Loucy (cell line): ENCODE measurements at regions not wholly inside any gene's neighbourhood (a gene's known extent, or its start where the extent isn't known, plus 50 kb on each side); places are given as distances from the start of the nearest gene placed in this dataset.

Experiments
- H2AFZ ChIP-seq: fragments of 200-600 bp; sonication (generic); 2 replicates; pipeline ENCODE4 v1.6.0; 2016; ENCODE audit warnings: antibody characterized with exemption, mild to moderate bottlenecking, low read length, moderate library complexity
- H3F3A ChIP-seq: fragments of 200-600 bp; 2 replicates; pipeline ENCODE4 v1.6.0; 2016; ENCODE audit warnings: antibody characterized with exemption, low read depth, mild to moderate bottlenecking
- H3K27me3 ChIP-seq: fragments of 200-600 bp; sonication (generic); 2 replicates; pipeline ENCODE4 v1.6.1; 2014; ENCODE audit warnings: low read length, mild to moderate bottlenecking; ENCODE audit not compliant: insufficient read depth, poor library complexity, severe bottlenecking
- H3K36me3 ChIP-seq: fragments of 200-600 bp; sonication (generic); 2 replicates; pipeline ENCODE4 v1.6.1; 2016; ENCODE audit warnings: low read length; ENCODE audit not compliant: insufficient read depth
- H3K4me1 ChIP-seq: fragments of 200-600 bp; sonication (generic); 2 replicates; pipeline ENCODE4 v1.5.1; 2014; ENCODE audit warnings: low read length, mild to moderate bottlenecking; ENCODE audit not compliant: insufficient read depth, poor library complexity, severe bottlenecking
- H3K4me2 ChIP-seq: fragments of 200-600 bp; sonication (generic); 2 replicates; pipeline ENCODE4 v1.6.0; 2014; ENCODE audit warnings: antibody characterized with exemption, low read length, low read depth, mild to moderate bottlenecking; ENCODE audit not compliant: poor library complexity, severe bottlenecking
- H3K4me3 ChIP-seq: fragments of 200-600 bp; sonication (generic); 2 replicates; pipeline ENCODE4 v1.5.1; 2014; ENCODE audit warnings: low read length, mild to moderate bottlenecking, mixed read lengths; ENCODE audit not compliant: poor library complexity, severe bottlenecking
- H3K79me2 ChIP-seq: fragments of 200-600 bp; sonication (generic); 2 replicates; pipeline ENCODE4 v1.6.1; 2014; ENCODE audit warnings: low read length; ENCODE audit not compliant: insufficient read depth
- H3K9ac ChIP-seq: fragments of 200-600 bp; sonication (generic); 2 replicates; pipeline ENCODE4 v1.6.0; 2014; ENCODE audit warnings: mild to moderate bottlenecking, low read depth, low read length, moderate library complexity; ENCODE audit not compliant: poor library complexity, severe bottlenecking
- H3K9me2 ChIP-seq: fragments of 200-600 bp; sonication (generic); replicated peaks from 2 replicates; pipeline ENCODE4 v1.6.1; 2016; ENCODE audit warnings: low read depth, low read length, mixed read lengths
- H3K9me3 ChIP-seq: fragments of 200-600 bp; sonication (generic); 2 replicates; pipeline ENCODE4 v1.6.1; 2014; ENCODE audit warnings: mild to moderate bottlenecking, antibody characterized with exemption, low read length, low read depth; ENCODE audit not compliant: insufficient read depth
- H4K20me1 ChIP-seq: fragments of 200-600 bp; sonication (generic); 2 replicates; pipeline ENCODE4 v1.6.0; 2014; ENCODE audit warnings: antibody characterized with exemption, low read length, mild to moderate bottlenecking; ENCODE audit not compliant: insufficient read depth, poor library complexity, severe bottlenecking
- EZH2phosphoT487 ChIP-seq: fragments of 200-600 bp; IDR thresholded peaks from 2 replicates; pipeline ENCODE4 v1.6.1; 2018; ENCODE audit warnings: antibody characterized with exemption, mild to moderate bottlenecking, moderate library complexity, borderline replicate concordance
- TF ChIP-seq, protein P1 (sequence below): fragments of 200-600 bp; sonication (generic); conservative IDR thresholded peaks from 2 replicates; pipeline ENCODE4 v1.5.1; 2014; ENCODE audit warnings: mild to moderate bottlenecking, antibody characterized with exemption, low read length

DNA sequence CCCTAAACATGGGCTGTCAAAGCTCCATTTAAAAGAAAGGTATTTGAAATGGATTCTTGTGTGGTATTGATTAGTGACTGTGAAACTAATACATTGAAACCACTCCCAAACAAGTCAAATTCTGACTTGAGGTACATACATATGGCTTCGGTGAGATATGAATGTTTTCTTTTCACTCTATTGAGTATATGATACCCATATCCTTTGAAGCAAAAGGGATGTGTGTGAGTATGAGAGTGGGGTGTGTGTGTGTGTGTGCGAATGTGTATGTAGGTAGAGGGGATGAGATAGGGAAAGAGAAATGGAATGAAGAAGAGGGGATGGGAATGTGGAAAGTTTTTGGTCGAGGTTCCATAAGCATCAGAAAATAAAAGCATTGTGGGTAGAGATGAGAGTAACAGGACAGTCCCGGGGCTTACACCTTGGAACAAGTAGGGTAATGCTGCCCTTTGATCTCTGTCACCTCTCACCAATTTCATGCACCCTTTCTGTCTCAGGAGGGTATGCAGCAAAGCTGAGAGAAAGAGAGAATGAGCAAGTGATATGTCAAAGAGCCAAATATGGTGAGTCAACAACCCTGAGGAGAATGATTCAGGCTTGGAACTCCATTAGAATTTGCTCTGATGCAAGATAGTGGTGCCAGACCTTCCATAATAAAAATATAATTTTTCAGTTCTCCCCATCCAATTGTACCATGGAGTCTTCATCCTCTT is 64.0 kb upstream of the ZEB2 start:
- no peak for TF ChIP-seq EZH2phosphoT487
- TF ChIP-seq, protein P1, sequence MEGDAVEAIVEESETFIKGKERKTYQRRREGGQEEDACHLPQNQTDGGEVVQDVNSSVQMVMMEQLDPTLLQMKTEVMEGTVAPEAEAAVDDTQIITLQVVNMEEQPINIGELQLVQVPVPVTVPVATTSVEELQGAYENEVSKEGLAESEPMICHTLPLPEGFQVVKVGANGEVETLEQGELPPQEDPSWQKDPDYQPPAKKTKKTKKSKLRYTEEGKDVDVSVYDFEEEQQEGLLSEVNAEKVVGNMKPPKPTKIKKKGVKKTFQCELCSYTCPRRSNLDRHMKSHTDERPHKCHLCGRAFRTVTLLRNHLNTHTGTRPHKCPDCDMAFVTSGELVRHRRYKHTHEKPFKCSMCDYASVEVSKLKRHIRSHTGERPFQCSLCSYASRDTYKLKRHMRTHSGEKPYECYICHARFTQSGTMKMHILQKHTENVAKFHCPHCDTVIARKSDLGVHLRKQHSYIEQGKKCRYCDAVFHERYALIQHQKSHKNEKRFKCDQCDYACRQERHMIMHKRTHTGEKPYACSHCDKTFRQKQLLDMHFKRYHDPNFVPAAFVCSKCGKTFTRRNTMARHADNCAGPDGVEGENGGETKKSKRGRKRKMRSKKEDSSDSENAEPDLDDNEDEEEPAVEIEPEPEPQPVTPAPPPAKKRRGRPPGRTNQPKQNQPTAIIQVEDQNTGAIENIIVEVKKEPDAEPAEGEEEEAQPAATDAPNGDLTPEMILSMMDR: no peak
- Histone ChIP-seq H2AFZ (peak overlapping the region; percentile 22), H3K9me3 (no peaks in the 10 kb centered on the region), H3K4me1 (peaks cover 46% of the 10 kb centered on the region), H3K9me2 (no peaks in the 10 kb centered on the region), H3K27me3 (no peaks in the 10 kb centered on the region), H3K4me2 (peak overlapping the region; percentile 2), H3K36me3 (no peaks in the 10 kb centered on the region), H3K9ac (peak overlapping the region; percentile 68), H3K79me2 (no peaks in the 10 kb centered on the region), H3K4me3 (no peak overlapping the region), H4K20me1 (no peaks in the 10 kb centered on the region), H3F3A (no peaks in the 10 kb centered on the region)

DNA sequence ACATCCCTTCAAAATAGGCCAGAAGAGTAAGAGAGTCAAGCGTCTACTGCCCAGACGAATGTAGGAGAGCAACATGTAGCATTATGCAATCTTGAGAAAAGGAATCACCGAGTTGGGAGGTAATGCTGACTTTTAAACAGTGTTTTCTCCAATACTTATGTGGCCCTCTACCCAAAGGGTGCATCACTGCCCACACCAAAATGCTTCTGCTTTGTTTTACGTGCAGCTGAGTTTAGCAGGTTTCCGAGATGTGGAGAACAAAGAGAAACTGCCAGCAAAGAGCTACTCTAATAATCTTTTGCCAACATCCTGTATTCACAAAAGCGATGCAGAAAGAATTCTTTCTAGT is 63.4 kb upstream of the ZEB2 start:
- Histone ChIP-seq H3K79me2 (no peaks in the 10 kb centered on the region), H3K4me3 (no peak overlapping the region), H3K4me2 (peak overlapping the region; percentile 2), H3K4me1 (peaks cover 46% of the 10 kb centered on the region), H3K27me3 (no peaks in the 10 kb centered on the region), H3K9ac (peak overlapping the region; percentile 68), H3K36me3 (no peaks in the 10 kb centered on the region), H3K9me2 (no peaks in the 10 kb centered on the region), H3K9me3 (no peaks in the 10 kb centered on the region), H2AFZ (peak overlapping the region; percentile 22), H4K20me1 (no peaks in the 10 kb centered on the region), H3F3A (no peaks in the 10 kb centered on the region)
- TF ChIP-seq, protein P1: no peak
- no peak for TF ChIP-seq EZH2phosphoT487

DNA sequence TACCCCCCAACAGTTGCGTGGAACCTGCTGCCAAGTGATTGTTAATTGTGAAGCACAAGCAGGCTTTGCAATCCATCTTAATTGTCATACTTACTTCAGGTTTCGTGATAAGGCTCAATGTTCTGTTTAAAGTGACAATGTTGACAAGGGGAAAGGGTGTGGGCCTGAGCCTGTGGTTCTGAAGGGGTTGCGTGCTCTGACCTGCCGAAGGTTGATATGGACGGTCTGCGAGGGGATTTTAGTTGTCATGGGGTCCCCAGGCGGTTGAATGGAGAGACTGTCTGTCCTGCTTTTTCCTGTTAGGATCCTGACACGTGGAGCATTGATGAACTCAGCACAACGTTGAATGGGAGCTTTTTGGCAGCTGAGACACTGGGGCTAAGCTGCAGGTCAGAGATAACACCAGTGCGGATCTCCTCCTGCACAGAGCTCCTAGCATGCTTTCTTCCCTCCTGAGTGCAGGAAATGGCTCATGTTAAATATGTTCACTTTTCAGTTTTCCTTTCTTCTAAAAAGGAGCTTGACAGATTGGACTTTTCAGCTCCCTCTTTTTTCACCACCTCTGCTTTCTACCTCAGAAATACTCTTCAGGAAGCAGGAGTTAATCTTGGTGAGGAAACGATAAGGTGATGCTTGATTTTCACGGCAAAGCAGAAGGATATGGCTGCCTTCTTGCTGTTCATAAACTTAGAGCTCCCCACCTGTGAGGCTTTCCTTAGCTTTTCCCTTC is 62.9 kb upstream of the ZEB2 start:
- TF ChIP-seq, protein P1: no peak
- TF ChIP-seq EZH2phosphoT487: no peak
- H3K4me2 ChIP-seq: peak overlapping the region; percentile 80
- no peaks in the 10 kb centered on the region for H3F3A ChIP-seq
- no peaks in the 10 kb centered on the region for H3K79me2 ChIP-seq
- peak overlapping the region; percentile 68 for H3K9ac ChIP-seq
- H3K9me3 ChIP-seq: no peaks in the 10 kb centered on the region
- H3K4me3 ChIP-seq: no peak overlapping the region
- H3K27me3 ChIP-seq: no peaks in the 10 kb centered on the region
- H3K4me1 ChIP-seq: peaks cover 46% of the 10 kb centered on the region
- no peaks in the 10 kb centered on the region for H4K20me1 ChIP-seq
- peak overlapping the region; percentile 24 for H2AFZ ChIP-seq
- no peaks in the 10 kb centered on the region for H3K9me2 ChIP-seq
- H3K36me3 ChIP-seq: no peaks in the 10 kb centered on the region
